SU-DHL-6 (cell line): ENCODE measurements at regions not wholly inside any gene's neighbourhood (a gene's known extent, or its start where the extent isn't known, plus 50 kb on each side); places are given as distances from the start of the nearest gene placed in this dataset.

Source experiments
- EZH2phosphoT487 ChIP-seq: fragments of 200-600 bp; sonication (generic), shearing (Covaris generic); conservative IDR thresholded peaks from 2 replicates; pipeline ENCODE4 v1.6.1; 2018; ENCODE audit warnings: mild to moderate bottlenecking, antibody characterized with exemption, low read length, moderate library complexity, mixed read lengths
- TF ChIP-seq, protein P1 (sequence below): fragments of 200-600 bp; sonication (generic); IDR thresholded peaks from one replicate; pipeline ENCODE4 v1.5.1; 2017; ENCODE audit warnings: antibody characterized with exemption, mild to moderate bottlenecking, low read length, moderate library complexity; ENCODE audit not compliant: insufficient read depth, poor library complexity, severe bottlenecking

DNA sequence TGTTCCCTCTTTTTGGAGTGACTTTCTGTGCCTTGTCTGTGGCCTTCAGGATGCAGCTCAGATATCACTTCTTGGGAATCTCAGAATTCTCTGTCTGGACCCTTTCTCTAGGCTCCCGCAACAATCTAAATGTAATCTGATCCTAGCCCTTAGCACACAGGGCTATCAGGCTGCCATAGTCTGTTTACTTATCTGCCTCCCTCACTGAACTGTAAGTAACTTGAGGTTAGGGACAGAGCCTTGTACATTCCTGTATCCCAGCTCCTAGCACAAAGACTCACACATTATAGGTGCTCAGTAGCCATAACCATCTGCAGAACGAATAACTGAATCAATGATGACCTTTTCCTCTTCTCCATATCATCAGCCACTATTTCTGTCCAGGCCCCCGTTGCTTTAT, 69.5 kb downstream of the RTL9 start:
- TF ChIP-seq, protein P1, sequence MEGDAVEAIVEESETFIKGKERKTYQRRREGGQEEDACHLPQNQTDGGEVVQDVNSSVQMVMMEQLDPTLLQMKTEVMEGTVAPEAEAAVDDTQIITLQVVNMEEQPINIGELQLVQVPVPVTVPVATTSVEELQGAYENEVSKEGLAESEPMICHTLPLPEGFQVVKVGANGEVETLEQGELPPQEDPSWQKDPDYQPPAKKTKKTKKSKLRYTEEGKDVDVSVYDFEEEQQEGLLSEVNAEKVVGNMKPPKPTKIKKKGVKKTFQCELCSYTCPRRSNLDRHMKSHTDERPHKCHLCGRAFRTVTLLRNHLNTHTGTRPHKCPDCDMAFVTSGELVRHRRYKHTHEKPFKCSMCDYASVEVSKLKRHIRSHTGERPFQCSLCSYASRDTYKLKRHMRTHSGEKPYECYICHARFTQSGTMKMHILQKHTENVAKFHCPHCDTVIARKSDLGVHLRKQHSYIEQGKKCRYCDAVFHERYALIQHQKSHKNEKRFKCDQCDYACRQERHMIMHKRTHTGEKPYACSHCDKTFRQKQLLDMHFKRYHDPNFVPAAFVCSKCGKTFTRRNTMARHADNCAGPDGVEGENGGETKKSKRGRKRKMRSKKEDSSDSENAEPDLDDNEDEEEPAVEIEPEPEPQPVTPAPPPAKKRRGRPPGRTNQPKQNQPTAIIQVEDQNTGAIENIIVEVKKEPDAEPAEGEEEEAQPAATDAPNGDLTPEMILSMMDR = no peak
- no peak for TF ChIP-seq EZH2phosphoT487
